Adrenal gland (tissue), 9 donors: ENCODE measurements at regions not wholly inside any gene's neighbourhood (a gene's known extent, or its start where the extent isn't known, plus 50 kb on each side); places are given as distances from the start of the nearest gene placed in this dataset.
A peak's percentile ranks its signal among the peaks of the same experiment; 100 is the strongest.

ENCODE experiments used
- DNase-seq, 7 donors: peaks; one replicate each; pipeline ENCODE4 v3.0.0-alpha.2; 2019 to 2020
- H3K27ac ChIP-seq, 5 donors: fragments of 200-600 bp; sonication (generic) in 4 of 5; 1 replicate in 3 of 5; 2 replicates in 2 of 5; pipeline versions ENCODE4 v1.5.1 to v1.8.0; 2016 to 2020; ENCODE audit warnings: mild to moderate bottlenecking in 1 of 5
- H3K27me3 ChIP-seq: fragments of 200-600 bp; 2 replicates; pipeline ENCODE4 v1.8.0; 2021
- H3K36me3 ChIP-seq, 2 donors: fragments of 200-600 bp; replicated peaks in 1 of 2; 1 replicate in 1 of 2; 2 replicates in 1 of 2; pipeline versions ENCODE4 v1.5.1 to v1.8.0; 2018 to 2022
- H3K4me1 ChIP-seq, 2 donors: fragments of 200-600 bp; replicated peaks in 1 of 2; 1 replicate in 1 of 2; 2 replicates in 1 of 2; pipeline versions ENCODE4 v1.5.1 to v1.8.0; 2018 to 2021
- H3K4me3 ChIP-seq, 4 donors: fragments of 200-600 bp; sonication (generic) in 3 of 4; one replicate each; pipeline ENCODE4 v1.5.1; 2016 to 2018
- H3K9me3 ChIP-seq, 3 donors: fragments of 200-600 bp; sonication (generic) in 1 of 3; replicated peaks in 1 of 3; 1 replicate in 2 of 3; 2 replicates in 1 of 3; pipeline versions ENCODE4 v1.5.1 to v1.8.0; 2016 to 2021
- CTCF ChIP-seq, 6 experiments: fragments of 450-650 bp in 4 of 6; fragments of 200-600 bp in 2 of 6; sonication (generic) in 1 of 6; IDR thresholded peaks; 1 replicate in 5 of 6; 2 replicates in 1 of 6; pipeline versions ENCODE4 v1.5.1 to v1.8.0; 2016 to 2021; ENCODE audit warnings: antibody characterized with exemption in 6 of 6, mild to moderate bottlenecking in 2 of 6, moderate library complexity in 1 of 6
- POLR2A ChIP-seq, 2 donors: fragments of 450-650 bp; IDR thresholded peaks; one replicate each; pipeline ENCODE4 v1.6.1; 2017; ENCODE audit warnings: antibody characterized with exemption in 2 of 2, mild to moderate bottlenecking in 2 of 2, moderate library complexity in 1 of 2
- WGBS, 4 donors: extraction: QIAGEN DNeasy Blood & Tissue Kit in 2 of 4; methylation state at CpG; one replicate each; pipeline versions ENCODE4 v1.1.5 to v1.1.7; 2013 to 2017; 5-methylcytosine and 5-hydroxymethylcytosine counted together
- intact Hi-C, 2 donors: fragments of 100-400 bp; cut with DNase I; formaldehyde crosslinking; loops; one replicate each; pipeline versions ENCODE4 v1.14.1 to v1.15.0; 2022 to 2023
- donor health status: healthy with polysubstance abuse.
- donor health status: Bipolar disorder and iron deficiency.
- donor health status: DM: yes; HTN: yes; CAD: no.
- donor health status: DM: no; HTN: no; CAD: no.
- donor health status: DM: no; HTN: no; CAD: no.

GRCh38 chr1:204758601-204759000 lies 73.1 kb upstream of the LRRN2 start:
- intact Hi-C loops = no loop called here
- no peak for DNase-seq
- no peak overlapping the region for H3K27ac ChIP-seq
- no peaks in the 10 kb centered on the region for H3K9me3 ChIP-seq
- WGBS, 4 donors = 79 to 89% (median 86%) methylated on average over 2 of the region's 2 CpGs
- H3K36me3 ChIP-seq = no peaks in the 10 kb centered on the region
- H3K27me3 ChIP-seq = no peaks in the 10 kb centered on the region
- H3K4me1 ChIP-seq = peaks cover 0 to 5% of the 10 kb centered on the region in 2 donors
- no peak overlapping the region for H3K4me3 ChIP-seq
- TF ChIP-seq POLR2A (IDR thresholded peaks at IDR 0.05) (no peak), CTCF (IDR thresholded peaks at IDR 0.05) (no peak)

GRCh38 chr1:204760350-204760749 lies 74.8 kb upstream of the LRRN2 start:
- no peak for TF ChIP-seq CTCF (IDR thresholded peaks at IDR 0.05)
- TF ChIP-seq POLR2A (IDR thresholded peaks at IDR 0.05) = no peak
- H3K36me3 ChIP-seq = no peaks in the 10 kb centered on the region
- H3K4me3 ChIP-seq = no peak overlapping the region
- H3K27me3 ChIP-seq = no peaks in the 10 kb centered on the region
- no peaks in the 10 kb centered on the region for H3K9me3 ChIP-seq
- no peak overlapping the region for H3K27ac ChIP-seq
- H3K4me1 ChIP-seq = peaks cover 4 to 13% of the 10 kb centered on the region in 2 donors
- no peak for DNase-seq
- WGBS, 4 donors = 54 to 90% (median 84%) methylated on average over 2 of the region's 2 CpGs
- intact Hi-C loops = loop anchor here (5.0 kb wide), 1 partner anchor 193 kb away; no protein-coding TSS in a partner anchor

DNA sequence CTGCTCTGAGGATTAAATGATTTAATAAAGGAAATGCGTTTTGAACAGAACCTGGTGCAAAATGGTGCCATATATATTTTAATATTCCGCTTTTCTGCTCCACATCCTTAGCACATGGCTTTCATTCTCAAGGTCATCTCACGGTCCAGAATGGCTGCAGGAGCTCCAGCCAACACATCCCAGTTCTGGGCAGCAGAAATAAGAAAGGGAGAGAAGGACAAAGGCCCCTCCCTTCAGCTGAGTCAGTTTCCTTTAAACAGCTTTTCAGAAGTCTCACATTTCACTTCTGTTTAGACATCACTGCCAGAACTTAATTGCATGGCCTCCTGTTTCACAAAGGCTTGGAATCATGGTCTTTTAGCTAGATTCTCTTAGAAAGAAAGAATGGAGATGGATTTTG lies 75.2 kb upstream of the LRRN2 start:
- intact Hi-C loops = loop anchor here (5.0 kb wide), 1 partner anchor 193 kb away; no protein-coding TSS in a partner anchor
- Histone ChIP-seq H3K27me3 (no peaks in the 10 kb centered on the region), H3K9me3 (no peaks in the 10 kb centered on the region), H3K27ac (no peak overlapping the region), H3K4me3 (no peak overlapping the region), H3K36me3 (no peaks in the 10 kb centered on the region), H3K4me1 (peaks cover 4 to 13% of the 10 kb centered on the region in 2 donors)
- no peak for DNase-seq
- TF ChIP-seq CTCF (IDR thresholded peaks at IDR 0.05) (no peak), POLR2A (IDR thresholded peaks at IDR 0.05) (no peak)
- WGBS, 4 donors = 81 to 90% (median 84%) methylated on average over 3 of the region's 3 CpGs

GRCh38 chr1:204763773-204764427 lies 78.4 kb upstream of the LRRN2 start:
- TF ChIP-seq POLR2A (IDR thresholded peaks at IDR 0.05) (no peak), CTCF (IDR thresholded peaks at IDR 0.05) (peak; percentile 76 to 92 (median 85))
- DNase-seq = peak; percentile 87 to 95 (median 94)
- Histone ChIP-seq H3K27ac (peak overlapping the region in 1 of 5 donors; percentile 0), H3K4me3 (no peak overlapping the region), H3K4me1 (peaks cover 4 to 13% of the 10 kb centered on the region in 2 donors), H3K9me3 (no peaks in the 10 kb centered on the region), H3K36me3 (no peaks in the 10 kb centered on the region), H3K27me3 (no peaks in the 10 kb centered on the region)
- WGBS, 4 donors = 11 to 16% (median 13%) methylated on average over 13 to 18 of the region's 18 CpGs
- intact Hi-C loops = loop anchor here (5.0 kb wide), 1 partner anchor 197 kb away; no protein-coding TSS in a partner anchor
